RWPE2 (cell line): ENCODE measurements at regions not wholly inside any gene's neighbourhood (a gene's known extent, or its start where the extent isn't known, plus 50 kb on each side); places are given as distances from the start of the nearest gene placed in this dataset.
"Not testable (repeated sequence)": the region's sequence is repeated elsewhere in the genome, so short reads cannot be mapped to it uniquely, and the experiment has no call there.

Experiments used
- ATAC-seq: fragments of 200-7000 bp; cut with Tn5 transposase; 3 replicates; pipeline ENCODE4 v1.9.1; 2021; ENCODE audit warnings: low read depth
- DNase-seq: peaks from one replicate; pipeline ENCODE4 v3.0.0-alpha.2; 2020; ENCODE audit warnings: low spot score
- H3K27ac ChIP-seq: fragments of 450-650 bp; 2 replicates; pipeline ENCODE4 v1.5.1; 2017; ENCODE audit warnings: mild to moderate bottlenecking; ENCODE audit not compliant: poor library complexity, severe bottlenecking
- H3K27me3 ChIP-seq: fragments of 250-450 bp; sonication (Bioruptor Pico); 2 replicates; pipeline ENCODE4 v1.5.1; 2021; ENCODE audit warnings: mild to moderate bottlenecking, moderate library complexity; ENCODE audit not compliant: insufficient read depth, poor library complexity, severe bottlenecking
- H3K36me3 ChIP-seq: fragments of 250-450 bp; sonication (Bioruptor Pico); 2 replicates; pipeline ENCODE4 v1.5.1; 2020; ENCODE audit warnings: low read depth, mild to moderate bottlenecking, moderate library complexity
- H3K4me1 ChIP-seq: fragments of 250-450 bp; sonication (Bioruptor Pico); 2 replicates; pipeline ENCODE4 v1.5.1; 2021; ENCODE audit warnings: mild to moderate bottlenecking, moderate library complexity; ENCODE audit not compliant: insufficient read depth, poor library complexity, severe bottlenecking
- H3K4me3 ChIP-seq: fragments of 250-450 bp; sonication (Bioruptor Pico); 2 replicates; pipeline ENCODE4 v1.5.1; 2021; ENCODE audit warnings: mild to moderate bottlenecking, moderate library complexity; ENCODE audit not compliant: severe bottlenecking
- H3K9me3 ChIP-seq: fragments of 250-450 bp; sonication (Bioruptor Pico); 2 replicates; pipeline ENCODE4 v1.5.1; 2021; ENCODE audit warnings: mild to moderate bottlenecking, moderate library complexity; ENCODE audit not compliant: severe bottlenecking
- CTCF ChIP-seq: fragments of 450-650 bp; IDR thresholded peaks from one replicate; pipeline ENCODE4 v1.5.1; 2017; ENCODE audit warnings: mild to moderate bottlenecking, moderate library complexity; ENCODE audit not compliant: poor library complexity, severe bottlenecking

- Histone ChIP-seq H3K27ac (no peak overlapping the region), H3K4me3 (no peak overlapping the region), H3K9me3 (no peaks in the 10 kb centered on the region), H3K4me1 (no peaks in the 10 kb centered on the region), H3K36me3 (no peaks in the 10 kb centered on the region), H3K27me3 (no peaks in the 10 kb centered on the region)
- ATAC-seq, result peak; percentile 38; the same call in 2 of the 3 replicates
- no peak for DNase-seq
- no peak for TF ChIP-seq CTCF
Measured at GRCh38 chr11:80937842-80938241, 1497.0 kb upstream of the TENM4 start.

- ATAC-seq (no peak), DNase-seq (no peak)
- no peak for TF ChIP-seq CTCF
- Histone ChIP-seq H3K9me3 (no peaks in the 10 kb centered on the region), H3K27me3 (no peaks in the 10 kb centered on the region), H3K4me1 (no peaks in the 10 kb centered on the region), H3K36me3 (no peaks in the 10 kb centered on the region), H3K27ac (no peak overlapping the region), H3K4me3 (no peak overlapping the region)
Measured at GRCh38 chr11:80930038-80930437, 1489.2 kb upstream of the TENM4 start.

GRCh38 chr11:80929031-80929805 lies 1488.4 kb upstream of the TENM4 start:
- no peaks in the 10 kb centered on the region for H3K27me3 ChIP-seq
- H3K9me3 ChIP-seq, result no peaks in the 10 kb centered on the region
- no peak overlapping the region for H3K27ac ChIP-seq
- H3K4me3 ChIP-seq, result no peak overlapping the region
- ATAC-seq (no peak), DNase-seq (no peak)
- no peak for TF ChIP-seq CTCF
- H3K4me1 ChIP-seq, result no peaks in the 10 kb centered on the region
- no peaks in the 10 kb centered on the region for H3K36me3 ChIP-seq

- no peaks in the 10 kb centered on the region for H3K9me3 ChIP-seq
- H3K27me3 ChIP-seq, result no peaks in the 10 kb centered on the region
- H3K36me3 ChIP-seq, result no peaks in the 10 kb centered on the region
- H3K4me1 ChIP-seq, result peaks cover 12% of the 10 kb centered on the region
- TF ChIP-seq CTCF, result no peak
- ATAC-seq (no peak), DNase-seq (no peak)
- H3K4me3 ChIP-seq, result no peak overlapping the region
- no peak overlapping the region for H3K27ac ChIP-seq
Measured at GRCh38 chr11:80925321-80925720, 1484.5 kb upstream of the TENM4 start.

- not testable (repeated sequence) for H3K36me3 ChIP-seq, ATAC-seq, H3K27me3 ChIP-seq, H3K9me3 ChIP-seq, H3K4me3 ChIP-seq, DNase-seq
- Histone ChIP-seq H3K27ac (peak overlapping the region; percentile 62), H3K4me1 (peaks cover 16% of the 10 kb centered on the region)
Measured at GRCh38 chr11:80921310-80921709, 1480.5 kb upstream of the TENM4 start.
